HCT116 (cell line): ENCODE measurements at regions not wholly inside any gene's neighbourhood (a gene's known extent, or its start where the extent isn't known, plus 50 kb on each side); places are given as distances from the start of the nearest gene placed in this dataset.

Experiments
- ATAC-seq: fragments of 200-7000 bp; cut with Tn5 transposase; 2 replicates; pipeline ENCODE4 v1.9.1; 2020; ENCODE audit warnings: mild to moderate bottlenecking, moderate library complexity
- BruUV-seq: library from RNA; stranded (reverse); fragments of 400-500 nt; replicated peaks from 2 replicates; lab custom pipeline; 2021; lab: Mats Ljungman, UMichigan
- CTCF ChIA-PET: fragments of 300-600 bp; sonication (Branson Sonifier 250); formaldehyde crosslinking; loops from one replicate; lab custom pipeline; 2021; ENCODE audit warnings: antibody characterized with exemption; lab: Charles Lee
- POLR2A ChIA-PET: fragments of 300-600, 350-600 bp; sonication (Branson Sonifier 250); formaldehyde crosslinking; loops from one replicate; lab custom pipeline; 2021; ENCODE audit warnings: antibody characterized with exemption; lab: Charles Lee
- RAD21 ChIA-PET, 2 experiments: fragments of 300-600 bp; sonication (Branson Sonifier 250); formaldehyde crosslinking; loops; one replicate each; lab custom pipeline; 2023; ENCODE audit warnings: low total read pairs in 2 of 2; ENCODE audit not compliant: uncharacterized antibody in 2 of 2, unreplicated experiment in 2 of 2, low non-redundant PET in 1 of 2; lab: Charles Lee
- DNase-seq: peaks from one replicate; pipeline ENCODE4 v3.0.0-alpha.2; 2010; ENCODE audit warnings: low read depth, low spot score
- H2AFZ ChIP-seq: fragments of 200-600 bp; shearing (Covaris generic), sonication (generic); 2 replicates; pipeline ENCODE4 v1.6.1; 2017; ENCODE audit warnings: low read depth, mixed run types, mixed read lengths, antibody characterized with exemption, low read length; ENCODE audit not compliant: poor library complexity, severe bottlenecking
- H3K27ac ChIP-seq: 2 replicates; pipeline ENCODE4 v1.5.1; 2012; ENCODE audit warnings: low read depth, low read length
- H3K27me3 ChIP-seq: fragments of 200-600 bp; sonication (generic); 2 replicates; pipeline ENCODE4 v1.6.1; 2016; ENCODE audit warnings: mixed run types, low read length, mixed read lengths; ENCODE audit not compliant: insufficient read depth
- H3K36me3 ChIP-seq, 2 experiments: fragments of 200-500 bp in 1 of 2; fragments of 200-600 bp in 1 of 2; sonication (Bioruptor generic) in 1 of 2; sonication (generic) in 1 of 2; 2 replicates each; pipeline versions ENCODE4 v1.5.1 to v1.6.1; 2014 to 2016; ENCODE audit warnings: low read length in 2 of 2, inconsistent platforms in 1 of 2, mixed read lengths in 1 of 2, mixed run types in 1 of 2; ENCODE audit not compliant: insufficient read depth in 2 of 2, control insufficient read depth in 1 of 2
- H3K4me1 ChIP-seq, 2 experiments: fragments of 200-600 bp in 1 of 2; sonication (generic) in 1 of 2; 2 replicates each; pipeline versions ENCODE4 v1.5.1 to v1.6.1; 2012 to 2017; ENCODE audit warnings: low read length in 2 of 2, inconsistent platforms in 1 of 2, mild to moderate bottlenecking in 1 of 2, mixed read lengths in 1 of 2, mixed run types in 1 of 2, moderate library complexity in 1 of 2; ENCODE audit not compliant: insufficient read depth in 2 of 2, control insufficient read depth in 1 of 2
- H3K4me2 ChIP-seq: fragments of 200-600 bp; sonication (generic); 2 replicates; pipeline ENCODE4 v1.6.1; 2017; ENCODE audit warnings: mixed run types, low read length, mixed read lengths
- H3K4me3 ChIP-seq, 2 experiments: fragments of 200-600 bp in 1 of 2; sonication (generic) in 1 of 2; replicated peaks in 1 of 2; 2 replicates each; pipeline ENCODE4 v1.5.1; 2011 to 2016; ENCODE audit warnings: low read length in 2 of 2, control low read depth in 1 of 2, low read depth in 1 of 2, mild to moderate bottlenecking in 1 of 2, mixed read lengths in 1 of 2, mixed run types in 1 of 2
- H3K79me2 ChIP-seq: fragments of 200-600 bp; sonication (generic); 2 replicates; pipeline ENCODE4 v1.6.1; 2017; ENCODE audit warnings: mild to moderate bottlenecking, mixed run types, low read length, moderate library complexity, mixed read lengths; ENCODE audit not compliant: insufficient read depth
- H3K9ac ChIP-seq: fragments of 200-600 bp; sonication (generic); 2 replicates; pipeline ENCODE4 v1.6.1; 2016; ENCODE audit warnings: low read length, mixed read lengths
- H3K9me2 ChIP-seq: fragments of 200-600 bp; sonication (generic), shearing (Covaris generic); 2 replicates; pipeline ENCODE4 v1.6.1; 2017; ENCODE audit warnings: mixed run types, mild to moderate bottlenecking, moderate library complexity; ENCODE audit not compliant: insufficient read depth
- H3K9me3 ChIP-seq, 2 experiments: fragments of 200-500 bp in 1 of 2; fragments of 200-600 bp in 1 of 2; sonication (Bioruptor generic) in 1 of 2; sonication (generic) in 1 of 2; 2 replicates each; pipeline ENCODE4 v1.6.1; 2014 to 2017; ENCODE audit warnings: low read length in 2 of 2, mixed read lengths in 2 of 2, inconsistent platforms in 1 of 2, low read depth in 1 of 2, mild to moderate bottlenecking in 1 of 2, mixed run types in 1 of 2, moderate library complexity in 1 of 2; ENCODE audit not compliant: control insufficient read depth in 1 of 2, insufficient read depth in 1 of 2
- H4K20me1 ChIP-seq: fragments of 200-600 bp; sonication (generic), shearing (Covaris generic); 2 replicates; pipeline ENCODE4 v1.6.1; 2017; ENCODE audit warnings: mixed run types, mild to moderate bottlenecking, moderate library complexity; ENCODE audit not compliant: insufficient read depth
- CBX3 ChIP-seq: IDR thresholded peaks from 2 replicates; pipeline ENCODE4 v1.6.1; 2012; ENCODE audit warnings: low read depth
- CEBPB ChIP-seq: IDR thresholded peaks from 2 replicates; pipeline ENCODE4 v1.6.1; 2012; ENCODE audit warnings: low read depth
- ELF1 ChIP-seq: IDR thresholded peaks from 2 replicates; pipeline ENCODE4 v1.6.1; 2012; ENCODE audit warnings: low read depth, borderline replicate concordance
- EZH2 ChIP-seq: fragments of 200-600 bp; sonication (generic); IDR thresholded peaks from 2 replicates; pipeline ENCODE4 v1.6.1; 2017; ENCODE audit warnings: antibody characterized with exemption, mixed run types
- EZH2phosphoT487 ChIP-seq: fragments of 200-600 bp; IDR thresholded peaks from 2 replicates; pipeline ENCODE4 v1.6.1; 2018; ENCODE audit warnings: antibody characterized with exemption, borderline replicate concordance
- POLR2AphosphoS5 ChIP-seq: IDR thresholded peaks from 2 replicates; pipeline ENCODE4 v1.6.1; 2011; ENCODE audit warnings: mild to moderate bottlenecking, low read depth, low read length, moderate library complexity
- RAD21 ChIP-seq: IDR thresholded peaks from 2 replicates; pipeline ENCODE4 v1.6.1; 2012; ENCODE audit warnings: low read depth, mild to moderate bottlenecking
- SIN3A ChIP-seq: IDR thresholded peaks from 2 replicates; pipeline ENCODE4 v1.6.1; 2012; ENCODE audit warnings: low read depth
- SRF ChIP-seq: IDR thresholded peaks from 2 replicates; pipeline ENCODE4 v1.6.1; 2012; ENCODE audit warnings: low read depth
- TCF7L2 ChIP-seq: IDR thresholded peaks from 2 replicates; pipeline ENCODE4 v1.7.0; 2011; ENCODE audit warnings: borderline replicate concordance, inconsistent platforms; ENCODE audit not compliant: insufficient read depth, insufficient read length; ENCODE audit errors: extremely low read depth
- YY1 ChIP-seq: IDR thresholded peaks from 2 replicates; pipeline ENCODE4 v1.6.1; 2011; ENCODE audit warnings: low read length, low read depth, moderate library complexity, mild to moderate bottlenecking; ENCODE audit not compliant: insufficient replicate concordance; ENCODE audit errors: extremely low read depth
- ZFX ChIP-seq: fragments of 450-650 bp; IDR thresholded peaks from 2 replicates; pipeline ENCODE4 v1.6.1; 2017
- ZNF274 ChIP-seq: fragments of 200-500 bp; sonication (Bioruptor generic); IDR thresholded peaks from 2 replicates; pipeline ENCODE4 v1.6.1; 2014; ENCODE audit warnings: mild to moderate bottlenecking, low read depth, low read length, inconsistent platforms
- intact Hi-C: fragments of 100-400 bp; cut with micrococcal nuclease; formaldehyde crosslinking; loops from 2 replicates; pipeline ENCODE4 v1.10.0; 2022
- TF ChIP-seq, protein P1 (sequence below): IDR thresholded peaks from 2 replicates; pipeline ENCODE4 v1.6.1; 2012
- TF ChIP-seq, protein P2 (sequence below): IDR thresholded peaks from 2 replicates; pipeline ENCODE4 v1.6.1; 2012; ENCODE audit warnings: low read depth
- TF ChIP-seq, protein P3 (sequence below): IDR thresholded peaks from 2 replicates; pipeline ENCODE4 v1.6.1; 2011; ENCODE audit warnings: mild to moderate bottlenecking, low read length, moderate library complexity; ENCODE audit not compliant: insufficient replicate concordance; ENCODE audit errors: extremely low read depth
- TF ChIP-seq, protein P4 (sequence below): IDR thresholded peaks from 2 replicates; pipeline ENCODE4 v1.6.1; 2012
- TF ChIP-seq, protein P5 (sequence below), 3 experiments: fragments of 200-600 bp in 1 of 3; sonication (generic) in 1 of 3; IDR thresholded peaks in 2 of 3; conservative IDR thresholded peaks in 1 of 3; 2 replicates each; pipeline ENCODE4 v1.5.1; 2012 to 2017; ENCODE audit warnings: low read depth in 2 of 3, low read length in 2 of 3, antibody characterized with exemption in 1 of 3, borderline replicate concordance in 1 of 3, control low read depth in 1 of 3, mild to moderate bottlenecking in 1 of 3, mixed read lengths in 1 of 3, mixed run types in 1 of 3, moderate library complexity in 1 of 3; ENCODE audit not compliant: insufficient read depth in 1 of 3

DNA sequence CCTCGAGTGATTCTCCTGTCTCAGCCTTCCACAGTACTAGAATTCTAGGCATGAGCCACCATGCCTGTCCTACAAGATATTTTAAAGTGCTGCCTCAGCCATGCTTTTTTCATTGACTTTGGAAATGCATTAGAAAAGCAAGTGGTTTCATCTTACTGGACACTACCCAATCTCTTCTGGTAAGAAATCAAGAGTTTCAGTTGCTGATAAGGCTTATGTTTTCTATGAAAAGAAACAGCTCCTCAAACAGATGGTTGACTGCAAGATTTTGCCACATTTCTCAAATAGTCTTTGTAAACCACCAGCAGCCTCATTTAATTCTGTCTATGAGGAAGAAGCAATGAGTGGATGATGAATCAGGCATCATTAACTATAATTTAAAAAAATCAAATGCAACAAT lies 264.5 kb upstream of the LRP1B start:
- Histone ChIP-seq H3K27me3 (no peaks in the 10 kb centered on the region), H3K9me3 (no peaks in the 10 kb centered on the region), H2AFZ (no peak overlapping the region), H4K20me1 (no peaks in the 10 kb centered on the region), H3K4me2 (no peak overlapping the region), H3K4me1 (no peaks in the 10 kb centered on the region), H3K79me2 (no peaks in the 10 kb centered on the region), H3K9ac (no peak overlapping the region), H3K9me2 (no peaks in the 10 kb centered on the region), H3K36me3 (no peaks in the 10 kb centered on the region), H3K4me3 (no peak overlapping the region), H3K27ac (no peak overlapping the region)
- ATAC-seq (no peak), DNase-seq (no peak)
- ChIA-PET POLR2A (no interaction called here), RAD21 (no interaction called here), CTCF (no interaction called here)
- intact Hi-C loops, result no loop called here
- no peak for TF ChIP-seq EZH2phosphoT487
- TF ChIP-seq, protein P1, sequence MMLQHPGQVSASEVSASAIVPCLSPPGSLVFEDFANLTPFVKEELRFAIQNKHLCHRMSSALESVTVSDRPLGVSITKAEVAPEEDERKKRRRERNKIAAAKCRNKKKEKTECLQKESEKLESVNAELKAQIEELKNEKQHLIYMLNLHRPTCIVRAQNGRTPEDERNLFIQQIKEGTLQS, result no peak
- no peak for TF ChIP-seq EZH2
- TF ChIP-seq TCF7L2, result no peak
- TF ChIP-seq, protein P2, sequence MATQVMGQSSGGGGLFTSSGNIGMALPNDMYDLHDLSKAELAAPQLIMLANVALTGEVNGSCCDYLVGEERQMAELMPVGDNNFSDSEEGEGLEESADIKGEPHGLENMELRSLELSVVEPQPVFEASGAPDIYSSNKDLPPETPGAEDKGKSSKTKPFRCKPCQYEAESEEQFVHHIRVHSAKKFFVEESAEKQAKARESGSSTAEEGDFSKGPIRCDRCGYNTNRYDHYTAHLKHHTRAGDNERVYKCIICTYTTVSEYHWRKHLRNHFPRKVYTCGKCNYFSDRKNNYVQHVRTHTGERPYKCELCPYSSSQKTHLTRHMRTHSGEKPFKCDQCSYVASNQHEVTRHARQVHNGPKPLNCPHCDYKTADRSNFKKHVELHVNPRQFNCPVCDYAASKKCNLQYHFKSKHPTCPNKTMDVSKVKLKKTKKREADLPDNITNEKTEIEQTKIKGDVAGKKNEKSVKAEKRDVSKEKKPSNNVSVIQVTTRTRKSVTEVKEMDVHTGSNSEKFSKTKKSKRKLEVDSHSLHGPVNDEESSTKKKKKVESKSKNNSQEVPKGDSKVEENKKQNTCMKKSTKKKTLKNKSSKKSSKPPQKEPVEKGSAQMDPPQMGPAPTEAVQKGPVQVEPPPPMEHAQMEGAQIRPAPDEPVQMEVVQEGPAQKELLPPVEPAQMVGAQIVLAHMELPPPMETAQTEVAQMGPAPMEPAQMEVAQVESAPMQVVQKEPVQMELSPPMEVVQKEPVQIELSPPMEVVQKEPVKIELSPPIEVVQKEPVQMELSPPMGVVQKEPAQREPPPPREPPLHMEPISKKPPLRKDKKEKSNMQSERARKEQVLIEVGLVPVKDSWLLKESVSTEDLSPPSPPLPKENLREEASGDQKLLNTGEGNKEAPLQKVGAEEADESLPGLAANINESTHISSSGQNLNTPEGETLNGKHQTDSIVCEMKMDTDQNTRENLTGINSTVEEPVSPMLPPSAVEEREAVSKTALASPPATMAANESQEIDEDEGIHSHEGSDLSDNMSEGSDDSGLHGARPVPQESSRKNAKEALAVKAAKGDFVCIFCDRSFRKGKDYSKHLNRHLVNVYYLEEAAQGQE, result no peak
- TF ChIP-seq SIN3A, result no peak
- no peak for TF ChIP-seq CBX3
- no peak for TF ChIP-seq ZFX
- TF ChIP-seq, protein P3, sequence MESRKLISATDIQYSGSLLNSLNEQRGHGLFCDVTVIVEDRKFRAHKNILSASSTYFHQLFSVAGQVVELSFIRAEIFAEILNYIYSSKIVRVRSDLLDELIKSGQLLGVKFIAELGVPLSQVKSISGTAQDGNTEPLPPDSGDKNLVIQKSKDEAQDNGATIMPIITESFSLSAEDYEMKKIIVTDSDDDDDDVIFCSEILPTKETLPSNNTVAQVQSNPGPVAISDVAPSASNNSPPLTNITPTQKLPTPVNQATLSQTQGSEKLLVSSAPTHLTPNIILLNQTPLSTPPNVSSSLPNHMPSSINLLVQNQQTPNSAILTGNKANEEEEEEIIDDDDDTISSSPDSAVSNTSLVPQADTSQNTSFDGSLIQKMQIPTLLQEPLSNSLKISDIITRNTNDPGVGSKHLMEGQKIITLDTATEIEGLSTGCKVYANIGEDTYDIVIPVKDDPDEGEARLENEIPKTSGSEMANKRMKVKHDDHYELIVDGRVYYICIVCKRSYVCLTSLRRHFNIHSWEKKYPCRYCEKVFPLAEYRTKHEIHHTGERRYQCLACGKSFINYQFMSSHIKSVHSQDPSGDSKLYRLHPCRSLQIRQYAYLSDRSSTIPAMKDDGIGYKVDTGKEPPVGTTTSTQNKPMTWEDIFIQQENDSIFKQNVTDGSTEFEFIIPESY, result no peak
- no peak for TF ChIP-seq POLR2AphosphoS5
- TF ChIP-seq YY1, result no peak
- TF ChIP-seq, protein P4, sequence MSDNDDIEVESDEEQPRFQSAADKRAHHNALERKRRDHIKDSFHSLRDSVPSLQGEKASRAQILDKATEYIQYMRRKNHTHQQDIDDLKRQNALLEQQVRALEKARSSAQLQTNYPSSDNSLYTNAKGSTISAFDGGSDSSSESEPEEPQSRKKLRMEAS, result no peak
- TF ChIP-seq ELF1, result no peak
- TF ChIP-seq, protein P5, sequence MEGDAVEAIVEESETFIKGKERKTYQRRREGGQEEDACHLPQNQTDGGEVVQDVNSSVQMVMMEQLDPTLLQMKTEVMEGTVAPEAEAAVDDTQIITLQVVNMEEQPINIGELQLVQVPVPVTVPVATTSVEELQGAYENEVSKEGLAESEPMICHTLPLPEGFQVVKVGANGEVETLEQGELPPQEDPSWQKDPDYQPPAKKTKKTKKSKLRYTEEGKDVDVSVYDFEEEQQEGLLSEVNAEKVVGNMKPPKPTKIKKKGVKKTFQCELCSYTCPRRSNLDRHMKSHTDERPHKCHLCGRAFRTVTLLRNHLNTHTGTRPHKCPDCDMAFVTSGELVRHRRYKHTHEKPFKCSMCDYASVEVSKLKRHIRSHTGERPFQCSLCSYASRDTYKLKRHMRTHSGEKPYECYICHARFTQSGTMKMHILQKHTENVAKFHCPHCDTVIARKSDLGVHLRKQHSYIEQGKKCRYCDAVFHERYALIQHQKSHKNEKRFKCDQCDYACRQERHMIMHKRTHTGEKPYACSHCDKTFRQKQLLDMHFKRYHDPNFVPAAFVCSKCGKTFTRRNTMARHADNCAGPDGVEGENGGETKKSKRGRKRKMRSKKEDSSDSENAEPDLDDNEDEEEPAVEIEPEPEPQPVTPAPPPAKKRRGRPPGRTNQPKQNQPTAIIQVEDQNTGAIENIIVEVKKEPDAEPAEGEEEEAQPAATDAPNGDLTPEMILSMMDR (IDR thresholded peaks at IDR 0.05 in 2 of 3, conservative IDR thresholded peaks at IDR 0.05 in 1 of 3; ENCODE audit: borderline replicate concordance in 1 of 3, insufficient read depth in 1 of 3, low read depth in 2 of 3, low read length in 2 of 3), result no peak
- no peak for TF ChIP-seq RAD21
- TF ChIP-seq CEBPB, result no peak
- no peak for TF ChIP-seq SRF
- no peak for TF ChIP-seq ZNF274
- BruUV-seq, result no TSS peak
